ENCODE measurements at regions not wholly inside any gene's neighbourhood (a gene's known extent, or its start where the extent isn't known, plus 50 kb on each side); places are given as distances from the start of the nearest gene placed in this dataset.

GRCh38 chr3:118564800-118565199 lies 469.8 kb downstream of the IGSF11 start:
- TF ChIP-seq CTCF (IDR thresholded peaks at IDR 0.05; ENCODE audit: borderline replicate concordance, extremely low read depth, low read length, poor library complexity, severe bottlenecking) = no peak
- no peak for TF ChIP-seq EZH2 (IDR thresholded peaks at IDR 0.05; ENCODE audit: borderline replicate concordance, low read depth, low read length, severe bottlenecking)
